Peyer's patch (tissue), 4 donors: ENCODE measurements at regions not wholly inside any gene's neighbourhood (a gene's known extent, or its start where the extent isn't known, plus 50 kb on each side); places are given as distances from the start of the nearest gene placed in this dataset.

ENCODE experiments used
- CTCF ChIP-seq, 6 experiments: fragments of 450-650 bp in 4 of 6; fragments of 200-600 bp in 2 of 6; sonication (generic) in 1 of 6; IDR thresholded peaks; one replicate each; pipeline ENCODE4 v1.5.1; 2017 to 2019; ENCODE audit warnings: antibody characterized with exemption in 6 of 6, mild to moderate bottlenecking in 3 of 6, moderate library complexity in 1 of 6
- POLR2A ChIP-seq, 2 donors: fragments of 450-650 bp; IDR thresholded peaks; one replicate each; pipeline ENCODE4 v1.5.1; 2017; ENCODE audit warnings: antibody characterized with exemption in 2 of 2, mild to moderate bottlenecking in 2 of 2, moderate library complexity in 2 of 2

GRCh38 chr1:22273686-22274681 lies 131.1 kb upstream of the WNT4 start:
- TF ChIP-seq POLR2A (IDR thresholded peaks at IDR 0.05) (no peak), CTCF (IDR thresholded peaks at IDR 0.05) (no peak)
